ENCODE measurements at regions not wholly inside any gene's neighbourhood (a gene's known extent, or its start where the extent isn't known, plus 50 kb on each side); places are given as distances from the start of the nearest gene placed in this dataset.
"Not testable (repeated sequence)": the region's sequence is repeated elsewhere in the genome, so short reads cannot be mapped to it uniquely, and the experiment has no call there.

DNA sequence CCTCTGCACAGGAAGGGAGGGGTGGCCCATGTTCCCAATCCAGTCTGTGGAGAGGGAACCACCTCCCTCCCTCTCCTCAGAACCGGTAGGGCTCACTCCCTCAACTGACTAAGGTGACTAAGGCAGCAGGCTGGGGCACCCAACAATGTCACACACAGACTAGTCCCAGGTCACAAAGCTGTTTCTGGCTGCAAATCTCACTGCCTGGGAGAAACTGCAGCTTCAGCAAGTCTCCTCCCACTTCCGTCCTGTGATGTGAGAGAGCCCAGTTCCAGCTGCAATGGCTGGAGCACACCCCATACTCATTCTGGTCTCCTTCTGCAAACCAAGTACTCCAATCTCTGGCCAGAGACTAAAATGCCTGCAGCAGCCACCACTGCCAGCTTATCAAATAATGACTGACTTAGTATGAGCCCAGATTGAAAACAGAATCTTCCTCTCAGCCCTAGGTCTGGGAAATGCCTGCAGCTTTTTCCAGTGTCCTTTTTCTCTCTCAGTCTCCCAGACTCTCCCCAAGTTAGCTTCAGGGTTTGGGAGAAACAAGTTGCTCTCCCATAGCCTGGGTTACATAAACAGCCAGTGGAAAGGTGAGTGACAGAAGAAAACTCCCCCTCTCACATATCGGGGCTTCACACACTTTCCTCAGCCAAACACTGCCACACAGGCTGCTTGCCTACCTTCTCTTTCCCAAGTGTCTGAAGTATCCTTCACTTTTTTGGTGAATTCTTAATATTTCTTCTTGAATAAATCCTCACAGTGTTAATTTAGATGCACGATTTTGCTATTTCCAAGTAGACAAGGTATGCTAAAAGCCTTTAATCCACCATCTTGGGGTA, 247.4 kb upstream of the RASA1 start:
- no peak overlapping the region for H3K27ac ChIP-seq (ENCODE audit: low read depth, low read length)
- H3K9ac ChIP-seq (ENCODE audit: low read depth in 1 of 3, low read length in 3 of 3), result no peak overlapping the region
- H3K36me3 ChIP-seq (ENCODE audit: control insufficient read depth in 3 of 3, insufficient read depth in 3 of 3, low read length in 3 of 3), result no peaks in the 10 kb centered on the region
- H3K4me1 ChIP-seq (ENCODE audit: control insufficient read depth in 3 of 3, insufficient read depth in 3 of 3, low read length in 3 of 3), result no peaks in the 10 kb centered on the region
- H3K4me3 ChIP-seq (ENCODE audit: low read length in 3 of 3), result peak overlapping the region in 2 of 3 donors; percentile 6 to 17
- H3K27me3 ChIP-seq (ENCODE audit: control insufficient read depth in 3 of 3, insufficient read depth in 3 of 3, low read length in 3 of 3), result no peaks in the 10 kb centered on the region
- no peaks in the 10 kb centered on the region for H3K9me3 ChIP-seq (ENCODE audit: control insufficient read depth in 3 of 3, low read length in 3 of 3)

DNA sequence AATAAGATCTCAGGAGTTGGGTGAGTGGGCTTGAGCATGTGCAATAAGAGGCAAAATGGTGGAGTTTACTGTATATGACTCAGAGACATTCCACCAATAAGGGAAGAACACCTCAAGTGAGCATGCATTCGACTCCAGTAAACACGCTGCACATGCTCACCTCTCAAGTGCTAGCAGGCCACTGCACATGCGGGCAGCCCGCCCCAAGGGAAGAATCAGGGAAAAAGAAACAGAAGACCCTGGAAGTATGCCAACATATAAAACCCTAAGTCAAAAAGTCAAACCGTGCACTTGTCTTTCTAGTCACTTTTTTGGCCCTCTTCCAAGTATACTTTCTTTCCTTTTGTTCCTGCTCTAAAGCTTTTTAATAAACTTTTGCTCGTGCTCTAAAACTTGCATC, 245.3 kb upstream of the RASA1 start:
- no peaks in the 10 kb centered on the region for H3K36me3 ChIP-seq (ENCODE audit: control insufficient read depth in 3 of 3, insufficient read depth in 3 of 3, low read length in 3 of 3)
- H3K4me1 ChIP-seq (ENCODE audit: control insufficient read depth in 3 of 3, insufficient read depth in 3 of 3, low read length in 3 of 3), result no peaks in the 10 kb centered on the region
- H3K9ac ChIP-seq (ENCODE audit: low read depth in 1 of 3, low read length in 3 of 3), result no peak overlapping the region
- H3K27me3 ChIP-seq (ENCODE audit: control insufficient read depth in 3 of 3, insufficient read depth in 3 of 3, low read length in 3 of 3), result no peaks in the 10 kb centered on the region
- H3K27ac ChIP-seq (ENCODE audit: low read depth, low read length), result no peak overlapping the region
- no peaks in the 10 kb centered on the region for H3K9me3 ChIP-seq (ENCODE audit: control insufficient read depth in 3 of 3, low read length in 3 of 3)
- no peak overlapping the region for H3K4me3 ChIP-seq (ENCODE audit: low read length in 3 of 3)

DNA sequence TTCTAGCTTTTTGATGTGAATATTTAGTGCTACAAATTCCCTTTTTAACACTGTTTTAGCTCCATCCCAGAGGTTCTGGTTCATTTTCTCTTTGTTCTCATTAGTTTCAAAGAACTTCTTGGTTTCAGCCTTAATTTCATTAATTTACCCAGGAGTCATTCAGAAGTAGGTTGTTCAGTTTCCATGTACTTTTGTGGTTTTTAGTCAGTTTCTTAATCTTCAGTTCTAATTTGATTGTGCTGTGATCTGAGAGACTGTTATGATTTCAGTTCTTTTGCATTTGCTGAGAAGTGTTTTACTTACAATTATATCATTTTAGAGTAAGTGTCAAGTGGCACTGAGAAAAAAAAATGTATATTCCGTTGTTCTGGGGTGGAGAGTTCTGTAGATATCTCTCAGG, 240.1 kb upstream of the RASA1 start:
- H3K9me3 ChIP-seq (ENCODE audit: control insufficient read depth in 3 of 3, low read length in 3 of 3), result no peaks in the 10 kb centered on the region
- H3K27ac ChIP-seq (ENCODE audit: low read depth, low read length), result no peak overlapping the region
- H3K4me1 ChIP-seq (ENCODE audit: control insufficient read depth in 3 of 3, insufficient read depth in 3 of 3, low read length in 3 of 3), result no peaks in the 10 kb centered on the region
- H3K36me3 ChIP-seq (ENCODE audit: control insufficient read depth in 3 of 3, insufficient read depth in 3 of 3, low read length in 3 of 3), result no peaks in the 10 kb centered on the region
- peaks cover 0 to 4% (median 0%) of the 10 kb centered on the region in 3 donors for H3K27me3 ChIP-seq (ENCODE audit: control insufficient read depth in 3 of 3, insufficient read depth in 3 of 3, low read length in 3 of 3)
- no peak overlapping the region for H3K4me3 ChIP-seq (ENCODE audit: low read length in 3 of 3)
- H3K9ac ChIP-seq (ENCODE audit: low read depth in 1 of 3, low read length in 3 of 3), result no peak overlapping the region

DNA sequence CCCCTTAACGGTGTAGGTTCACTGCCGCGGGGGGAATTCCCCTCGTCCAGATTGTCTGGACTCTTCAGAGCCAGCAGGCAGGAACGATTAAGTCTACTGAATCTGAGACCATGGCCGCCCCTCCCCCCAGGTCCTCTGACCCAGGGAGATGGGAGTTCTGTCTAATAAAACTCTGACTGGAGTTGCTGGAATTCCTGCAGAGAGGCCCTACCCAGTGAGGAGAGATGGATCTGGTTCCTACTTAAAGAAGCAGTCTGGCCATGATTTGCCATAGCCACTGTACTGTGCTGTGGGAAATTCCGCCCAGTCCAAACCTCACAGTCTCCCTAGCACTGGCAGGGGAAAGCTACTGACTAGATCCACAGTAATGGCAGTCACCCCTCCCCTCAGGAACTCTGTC, 237.7 kb upstream of the RASA1 start:
- Histone ChIP-seq H3K4me1 (ENCODE audit: control insufficient read depth in 3 of 3, insufficient read depth in 3 of 3, low read length in 3 of 3) (no peaks in the 10 kb centered on the region), H3K36me3 (ENCODE audit: control insufficient read depth in 3 of 3, insufficient read depth in 3 of 3, low read length in 3 of 3) (no peaks in the 10 kb centered on the region), H3K9me3 (ENCODE audit: control insufficient read depth in 3 of 3, low read length in 3 of 3) (no peaks in the 10 kb centered on the region), H3K4me3 (ENCODE audit: low read length in 3 of 3) (no peak overlapping the region), H3K27ac (ENCODE audit: low read depth, low read length) (no peak overlapping the region), H3K27me3 (ENCODE audit: control insufficient read depth in 3 of 3, insufficient read depth in 3 of 3, low read length in 3 of 3) (peaks cover 0 to 4% (median 0%) of the 10 kb centered on the region in 3 donors), H3K9ac (ENCODE audit: low read depth in 1 of 3, low read length in 3 of 3) (no peak overlapping the region)

DNA sequence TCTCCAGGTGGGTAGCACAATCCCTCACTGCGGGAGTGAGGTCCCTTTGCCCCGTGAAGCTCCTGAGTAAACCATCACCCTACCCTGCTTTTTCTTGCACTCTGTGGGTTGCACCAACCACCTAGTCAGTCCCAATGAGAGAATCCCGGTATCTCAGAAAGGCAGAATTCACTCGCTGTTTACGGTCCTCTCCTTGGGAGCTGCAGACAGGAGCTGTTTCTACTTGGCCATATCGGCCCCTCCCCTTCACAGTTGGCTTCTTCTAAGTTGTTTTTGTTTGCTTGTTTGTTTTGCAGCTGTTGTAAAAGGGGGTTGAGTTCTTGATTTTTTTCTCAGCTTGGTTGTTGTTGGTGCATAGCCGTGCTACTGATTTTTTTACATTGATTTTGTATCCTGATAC, 237.0 kb upstream of the RASA1 start:
- Histone ChIP-seq H3K36me3 (ENCODE audit: control insufficient read depth in 3 of 3, insufficient read depth in 3 of 3, low read length in 3 of 3) (no peaks in the 10 kb centered on the region), H3K9me3 (ENCODE audit: control insufficient read depth in 3 of 3, low read length in 3 of 3) (no peaks in the 10 kb centered on the region)

DNA sequence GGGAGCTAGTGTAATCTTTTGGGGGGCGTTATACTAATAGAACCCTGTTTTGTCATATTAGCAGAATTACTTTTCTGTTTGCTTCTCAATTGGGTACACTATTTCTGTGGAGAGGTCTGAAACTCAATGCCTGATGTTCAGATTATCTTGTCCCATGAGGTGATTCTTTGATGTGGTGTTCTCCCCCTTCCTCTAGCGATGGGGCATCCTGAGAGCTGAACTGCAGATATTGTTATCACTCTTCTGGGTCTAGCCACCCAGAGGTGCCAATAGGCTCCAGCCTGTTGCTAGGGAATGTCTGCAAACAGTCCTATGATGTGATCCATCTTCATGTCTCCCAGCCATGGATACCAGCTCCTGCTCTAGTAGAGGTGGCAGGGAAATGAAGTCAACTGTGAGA, 233.1 kb upstream of the RASA1 start:
- no peak overlapping the region for H3K9ac ChIP-seq (ENCODE audit: low read depth in 1 of 3, low read length in 3 of 3)
- no peak overlapping the region for H3K27ac ChIP-seq (ENCODE audit: low read depth, low read length)
- peaks cover 0 to 4% (median 0%) of the 10 kb centered on the region in 3 donors for H3K27me3 ChIP-seq (ENCODE audit: control insufficient read depth in 3 of 3, insufficient read depth in 3 of 3, low read length in 3 of 3)
- H3K4me1 ChIP-seq (ENCODE audit: control insufficient read depth in 3 of 3, insufficient read depth in 3 of 3, low read length in 3 of 3), result no peaks in the 10 kb centered on the region
- no peaks in the 10 kb centered on the region for H3K36me3 ChIP-seq (ENCODE audit: control insufficient read depth in 3 of 3, insufficient read depth in 3 of 3, low read length in 3 of 3)
- H3K9me3 ChIP-seq (ENCODE audit: control insufficient read depth in 3 of 3, low read length in 3 of 3), result no peaks in the 10 kb centered on the region
- H3K4me3 ChIP-seq (ENCODE audit: low read length in 3 of 3), result no peak overlapping the region

More for the DNA sequence above, 237.0 kb upstream of the RASA1 start:
- Histone ChIP-seq H3K27me3 (ENCODE audit: control insufficient read depth in 3 of 3, insufficient read depth in 3 of 3, low read length in 3 of 3) (peaks cover 0 to 4% (median 0%) of the 10 kb centered on the region in 3 donors), H3K27ac (ENCODE audit: low read depth, low read length) (no peak overlapping the region), H3K4me1 (ENCODE audit: control insufficient read depth in 3 of 3, insufficient read depth in 3 of 3, low read length in 3 of 3) (no peaks in the 10 kb centered on the region), H3K4me3 (ENCODE audit: low read length in 3 of 3) (no peak overlapping the region), H3K9ac (ENCODE audit: low read depth in 1 of 3, low read length in 3 of 3) (no peak overlapping the region)

DNA sequence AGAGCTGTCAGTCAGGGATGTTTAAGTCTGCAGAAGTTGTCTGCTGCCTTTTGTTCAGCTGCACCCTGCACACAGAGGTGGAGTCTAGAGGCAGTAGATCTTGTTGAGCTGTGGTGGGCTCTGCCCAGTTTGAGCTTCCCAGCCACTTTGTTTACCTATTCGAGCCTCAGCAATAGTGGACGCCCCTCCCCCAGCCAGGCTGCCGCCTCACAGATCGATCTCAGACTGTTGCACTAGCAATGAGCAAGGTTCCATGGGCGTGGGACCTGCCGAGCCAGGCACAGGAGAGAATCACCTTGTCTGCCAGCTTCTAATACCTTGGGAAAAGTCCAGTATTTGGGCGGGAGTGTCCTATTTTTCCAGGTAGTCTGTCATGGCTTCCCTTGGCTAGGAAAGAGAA, 225.1 kb upstream of the RASA1 start:
- Histone ChIP-seq H3K36me3 (ENCODE audit: control insufficient read depth in 3 of 3, insufficient read depth in 3 of 3, low read length in 3 of 3) (no peaks in the 10 kb centered on the region), H3K4me1 (ENCODE audit: control insufficient read depth in 3 of 3, insufficient read depth in 3 of 3, low read length in 3 of 3) (no peaks in the 10 kb centered on the region), H3K9ac (ENCODE audit: low read depth in 1 of 3, low read length in 3 of 3) (no peak overlapping the region), H3K27me3 (ENCODE audit: control insufficient read depth in 3 of 3, insufficient read depth in 3 of 3, low read length in 3 of 3) (no peaks in the 10 kb centered on the region), H3K9me3 (ENCODE audit: control insufficient read depth in 3 of 3, low read length in 3 of 3) (no peaks in the 10 kb centered on the region), H3K27ac (ENCODE audit: low read depth, low read length) (no peak overlapping the region), H3K4me3 (ENCODE audit: low read length in 3 of 3) (no peak overlapping the region)

DNA sequence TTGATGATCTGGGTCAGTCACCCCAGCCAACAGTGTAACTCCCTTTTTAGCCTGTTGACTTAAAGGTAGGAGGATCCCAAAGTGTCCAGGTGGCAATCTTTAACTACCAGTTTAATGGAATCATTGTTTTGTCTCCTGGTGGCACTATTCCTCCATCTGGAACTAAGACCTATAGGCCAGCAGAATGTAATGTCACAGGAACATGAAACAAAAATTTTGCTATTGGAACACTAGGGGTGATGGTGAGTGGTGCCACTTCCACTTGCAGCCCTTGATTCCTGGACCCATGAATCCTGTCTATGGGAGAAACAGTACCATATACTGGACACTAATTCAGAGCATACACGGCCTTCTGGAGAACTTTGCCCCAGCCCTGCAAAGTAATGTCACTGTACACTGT, 219.5 kb upstream of the RASA1 start:
- Histone ChIP-seq H3K9ac (ENCODE audit: low read depth in 1 of 3, low read length in 3 of 3) (no peak overlapping the region), H3K4me1 (ENCODE audit: control insufficient read depth in 3 of 3, insufficient read depth in 3 of 3, low read length in 3 of 3) (no peaks in the 10 kb centered on the region), H3K4me3 (ENCODE audit: low read length in 3 of 3) (no peak overlapping the region), H3K27ac (ENCODE audit: low read depth, low read length) (no peak overlapping the region), H3K36me3 (ENCODE audit: control insufficient read depth in 3 of 3, insufficient read depth in 3 of 3, low read length in 3 of 3) (no peaks in the 10 kb centered on the region), H3K9me3 (ENCODE audit: control insufficient read depth in 3 of 3, low read length in 3 of 3) (peaks cover 0 to 4% (median 0%) of the 10 kb centered on the region in 3 donors), H3K27me3 (ENCODE audit: control insufficient read depth in 3 of 3, insufficient read depth in 3 of 3, low read length in 3 of 3) (no peaks in the 10 kb centered on the region)

DNA sequence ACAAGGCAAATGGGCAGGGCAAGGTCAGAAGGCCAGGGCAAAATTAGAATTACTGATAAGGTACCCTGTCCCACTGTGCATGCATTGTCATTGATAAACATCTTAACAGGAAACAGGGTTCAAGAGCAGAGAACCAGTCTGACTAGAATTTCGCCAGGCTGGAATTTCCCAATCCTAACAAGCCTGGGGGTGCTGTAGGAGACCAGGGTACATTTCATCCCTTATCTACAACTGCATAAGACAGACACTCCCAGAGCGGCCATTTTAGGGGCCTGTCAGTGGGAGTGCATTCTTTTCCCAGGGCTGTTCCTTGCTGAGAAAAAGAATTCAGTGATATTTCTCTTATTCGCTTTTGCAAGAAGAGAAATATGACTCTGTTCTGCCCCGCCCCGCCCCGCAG, 218.7 kb upstream of the RASA1 start:
- not testable (repeated sequence) for H3K36me3 ChIP-seq (ENCODE audit: control insufficient read depth in 3 of 3, insufficient read depth in 3 of 3, low read length in 3 of 3); H3K4me3 ChIP-seq (ENCODE audit: low read length in 3 of 3); H3K9ac ChIP-seq (ENCODE audit: low read depth in 1 of 3, low read length in 3 of 3); H3K27ac ChIP-seq (ENCODE audit: low read depth, low read length); H3K4me1 ChIP-seq (ENCODE audit: control insufficient read depth in 3 of 3, insufficient read depth in 3 of 3, low read length in 3 of 3); H3K9me3 ChIP-seq (ENCODE audit: control insufficient read depth in 3 of 3, low read length in 3 of 3); H3K27me3 ChIP-seq (ENCODE audit: control insufficient read depth in 3 of 3, insufficient read depth in 3 of 3, low read length in 3 of 3)

DNA sequence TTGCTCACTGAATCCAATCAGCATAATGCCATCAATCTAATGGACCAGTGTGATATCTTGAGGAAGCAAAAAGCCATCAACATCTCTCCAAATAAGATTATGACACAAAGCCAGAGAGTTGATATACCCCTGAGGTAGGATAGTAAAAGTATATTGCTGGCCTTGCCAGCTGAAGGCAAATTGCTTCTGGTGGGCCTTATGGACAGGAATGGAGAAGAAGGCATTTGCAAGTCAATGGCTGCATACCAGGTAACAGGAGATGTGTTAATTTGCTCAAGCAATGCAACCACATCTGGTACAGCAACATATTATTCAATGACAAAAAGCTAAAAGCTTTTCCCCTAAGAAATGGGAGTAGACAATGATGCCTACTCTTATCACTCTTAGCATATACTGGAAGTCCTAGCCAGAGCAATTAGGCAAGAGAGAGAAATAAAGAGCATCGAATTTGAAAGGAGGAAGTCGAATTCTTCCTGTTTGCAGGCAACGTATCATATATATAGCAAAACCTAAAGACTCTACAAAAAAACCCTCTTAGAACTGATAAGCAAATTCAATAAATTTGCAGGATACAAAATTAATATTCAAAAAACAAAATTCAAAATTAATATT, 216.1 kb upstream of the RASA1 start:
- Histone ChIP-seq H3K9me3 (ENCODE audit: control insufficient read depth in 3 of 3, low read length in 3 of 3) (peaks cover 0 to 4% (median 0%) of the 10 kb centered on the region in 3 donors), H3K36me3 (ENCODE audit: control insufficient read depth in 3 of 3, insufficient read depth in 3 of 3, low read length in 3 of 3) (no peaks in the 10 kb centered on the region), H3K4me3 (ENCODE audit: low read length in 3 of 3) (no peak overlapping the region), H3K9ac (ENCODE audit: low read depth in 1 of 3, low read length in 3 of 3) (no peak overlapping the region), H3K27ac (ENCODE audit: low read depth, low read length) (no peak overlapping the region), H3K4me1 (ENCODE audit: control insufficient read depth in 3 of 3, insufficient read depth in 3 of 3, low read length in 3 of 3) (no peaks in the 10 kb centered on the region), H3K27me3 (ENCODE audit: control insufficient read depth in 3 of 3, insufficient read depth in 3 of 3, low read length in 3 of 3) (no peaks in the 10 kb centered on the region)

Measured in skeletal muscle tissue (tissue), 3 donors.